HuH-7 (cell line): ENCODE measurements at regions not wholly inside any gene's neighbourhood (a gene's known extent, or its start where the extent isn't known, plus 50 kb on each side); places are given as distances from the start of the nearest gene placed in this dataset.

Experiments
- DNase-seq: peaks from one replicate; pipeline ENCODE4 v3.0.0; 2011; ENCODE audit warnings: low spot score

GRCh38 chr5:54769746-54770145 is 215.6 kb downstream of the ESM1 start:
- no peak for DNase-seq

- DNase-seq: no peak
Observed at GRCh38 chr5:54769072-54769471, 216.3 kb downstream of the ESM1 start.

GRCh38 chr5:54766748-54767147 is 218.6 kb downstream of the ESM1 start:
- DNase-seq: no peak

- no peak for DNase-seq
Observed at GRCh38 chr5:54765165-54766028, 220.0 kb downstream of the ESM1 start.

GRCh38 chr5:54764102-54765090 is 221.0 kb downstream of the ESM1 start:
- DNase-seq: no peak

GRCh38 chr5:54761213-54761701 is 224.1 kb downstream of the ESM1 start:
- no peak for DNase-seq

GRCh38 chr5:54760182-54760935 is 225.0 kb downstream of the ESM1 start:
- no peak for DNase-seq

- no peak for DNase-seq
Observed at GRCh38 chr5:54758038-54758437, 227.4 kb downstream of the ESM1 start.

- no peak for DNase-seq
Observed at GRCh38 chr5:54757541-54757940, 227.9 kb downstream of the ESM1 start.

GRCh38 chr5:54756796-54757402 is 228.5 kb downstream of the ESM1 start:
- no peak for DNase-seq

- no peak for DNase-seq
Observed at GRCh38 chr5:54756301-54756700, 229.1 kb downstream of the ESM1 start.

- no peak for DNase-seq
Observed at GRCh38 chr5:54754878-54755277, 230.5 kb downstream of the ESM1 start.

- DNase-seq: no peak
Observed at GRCh38 chr5:54754420-54754819, 231.0 kb downstream of the ESM1 start.

GRCh38 chr5:54753753-54754152 is 231.6 kb downstream of the ESM1 start:
- DNase-seq: no peak

- DNase-seq: no peak
Observed at GRCh38 chr5:54753034-54753433, 232.4 kb downstream of the ESM1 start.

- no peak for DNase-seq
Observed at GRCh38 chr5:54748527-54748926, 231.0 kb downstream of the SNX18 start.

- DNase-seq: no peak
Observed at GRCh38 chr5:54746777-54747398, 229.3 kb downstream of the SNX18 start.

GRCh38 chr5:54746346-54746745 is 228.8 kb downstream of the SNX18 start:
- DNase-seq: no peak

GRCh38 chr5:54745599-54745998 is 228.0 kb downstream of the SNX18 start:
- DNase-seq: no peak

GRCh38 chr5:54743997-54744788 is 226.6 kb downstream of the SNX18 start:
- DNase-seq: no peak
